Astrocyte (in vitro differentiated cells and primary cell): ENCODE measurements at regions not wholly inside any gene's neighbourhood (a gene's known extent, or its start where the extent isn't known, plus 50 kb on each side); places are given as distances from the start of the nearest gene placed in this dataset.

Experiments used
- EZH2 ChIP-seq: IDR thresholded peaks from 2 replicates; pipeline ENCODE4 v1.6.1; 2012; ENCODE audit warnings: mild to moderate bottlenecking, low read length, inconsistent platforms; ENCODE audit not compliant: insufficient read depth
- TF ChIP-seq, protein P1 (sequence below): IDR thresholded peaks from 2 replicates; pipeline ENCODE4 v1.5.1; 2011; ENCODE audit warnings: low read depth, mild to moderate bottlenecking, inconsistent platforms, low read length, moderate library complexity; ENCODE audit not compliant: insufficient read depth

DNA sequence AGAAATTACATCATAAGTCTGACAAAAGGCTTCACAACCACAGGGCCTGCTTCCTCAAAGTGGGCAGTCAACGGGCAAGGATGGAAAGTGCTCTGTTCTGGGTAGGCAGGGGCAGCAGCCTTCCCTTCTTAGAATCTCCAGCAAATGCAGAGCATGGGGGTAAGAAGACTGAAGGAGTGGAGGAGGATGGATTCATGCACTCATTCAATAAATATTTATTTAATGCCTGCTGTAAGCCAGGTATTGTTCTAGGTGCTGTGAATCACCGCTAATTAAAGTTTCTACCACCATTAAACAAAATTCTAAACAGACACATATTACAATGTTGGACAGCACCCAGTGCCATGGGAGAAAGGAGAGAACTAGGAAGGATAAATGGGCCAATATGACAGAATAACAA, 195.6 kb downstream of the ELAVL2 start:
- TF ChIP-seq, protein P1, sequence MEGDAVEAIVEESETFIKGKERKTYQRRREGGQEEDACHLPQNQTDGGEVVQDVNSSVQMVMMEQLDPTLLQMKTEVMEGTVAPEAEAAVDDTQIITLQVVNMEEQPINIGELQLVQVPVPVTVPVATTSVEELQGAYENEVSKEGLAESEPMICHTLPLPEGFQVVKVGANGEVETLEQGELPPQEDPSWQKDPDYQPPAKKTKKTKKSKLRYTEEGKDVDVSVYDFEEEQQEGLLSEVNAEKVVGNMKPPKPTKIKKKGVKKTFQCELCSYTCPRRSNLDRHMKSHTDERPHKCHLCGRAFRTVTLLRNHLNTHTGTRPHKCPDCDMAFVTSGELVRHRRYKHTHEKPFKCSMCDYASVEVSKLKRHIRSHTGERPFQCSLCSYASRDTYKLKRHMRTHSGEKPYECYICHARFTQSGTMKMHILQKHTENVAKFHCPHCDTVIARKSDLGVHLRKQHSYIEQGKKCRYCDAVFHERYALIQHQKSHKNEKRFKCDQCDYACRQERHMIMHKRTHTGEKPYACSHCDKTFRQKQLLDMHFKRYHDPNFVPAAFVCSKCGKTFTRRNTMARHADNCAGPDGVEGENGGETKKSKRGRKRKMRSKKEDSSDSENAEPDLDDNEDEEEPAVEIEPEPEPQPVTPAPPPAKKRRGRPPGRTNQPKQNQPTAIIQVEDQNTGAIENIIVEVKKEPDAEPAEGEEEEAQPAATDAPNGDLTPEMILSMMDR = no peak
- TF ChIP-seq EZH2 = no peak
